H9 (cell line): ENCODE measurements at regions not wholly inside any gene's neighbourhood (a gene's known extent, or its start where the extent isn't known, plus 50 kb on each side); places are given as distances from the start of the nearest gene placed in this dataset.

Experiments
- DNase-seq: peaks from one replicate; pipeline ENCODE4 v3.0.0-alpha.2; 2017
- H2AFZ ChIP-seq: one replicate; pipeline ENCODE4 v1.6.1; 2013; ENCODE audit warnings: mild to moderate bottlenecking, low read length, control low read depth, moderate library complexity
- H2AK5ac ChIP-seq: 2 replicates; pipeline ENCODE4 v1.6.1; 2013; ENCODE audit warnings: low read length, control low read depth, mixed read lengths; ENCODE audit not compliant: insufficient read length
- H2BK120ac ChIP-seq: one replicate; pipeline ENCODE4 v1.6.1; 2013; ENCODE audit warnings: low read depth, mild to moderate bottlenecking, low read length, control low read depth, inconsistent platforms; ENCODE audit not compliant: poor library complexity, severe bottlenecking
- H2BK12ac ChIP-seq: 2 replicates; pipeline ENCODE4 v1.6.1; 2013; ENCODE audit warnings: low read length, control low read depth, mixed read lengths, low read depth; ENCODE audit not compliant: insufficient read length
- H2BK15ac ChIP-seq: 2 replicates; pipeline ENCODE4 v1.6.1; 2013; ENCODE audit warnings: low read depth, low read length, control low read depth
- H2BK20ac ChIP-seq: one replicate; pipeline ENCODE4 v1.6.1; 2013; ENCODE audit warnings: low read depth, mild to moderate bottlenecking, low read length, control low read depth, inconsistent platforms; ENCODE audit not compliant: poor library complexity, severe bottlenecking
- H2BK5ac ChIP-seq: 2 replicates; pipeline ENCODE4 v1.6.1; 2013; ENCODE audit warnings: low read length, control low read depth, mixed read lengths; ENCODE audit not compliant: insufficient read length
- H3K14ac ChIP-seq: 2 replicates; pipeline ENCODE4 v1.6.1; 2013; ENCODE audit warnings: low read length, control low read depth; ENCODE audit not compliant: insufficient read depth
- H3K18ac ChIP-seq: 2 replicates; pipeline ENCODE4 v1.6.1; 2013; ENCODE audit warnings: low read depth, mild to moderate bottlenecking, mixed read lengths, low read length, control low read depth; ENCODE audit not compliant: insufficient read length
- H3K23ac ChIP-seq: 2 replicates; pipeline ENCODE4 v1.6.1; 2013; ENCODE audit warnings: low read length, control low read depth, mixed read lengths, low read depth; ENCODE audit not compliant: insufficient read length
- H3K23me2 ChIP-seq: 2 replicates; pipeline ENCODE4 v1.6.1; 2013; ENCODE audit warnings: low read depth, mild to moderate bottlenecking, mixed read lengths, low read length, control low read depth; ENCODE audit not compliant: insufficient read length, poor library complexity, severe bottlenecking
- H3K27ac ChIP-seq: 2 replicates; pipeline ENCODE4 v1.5.1; 2013; ENCODE audit warnings: low read length, control low read depth, mixed read lengths, low read depth; ENCODE audit not compliant: insufficient read length
- H3K27me3 ChIP-seq: 2 replicates; pipeline ENCODE4 v1.6.1; 2013; ENCODE audit warnings: low read length, control low read depth, inconsistent platforms; ENCODE audit not compliant: insufficient read depth
- H3K4ac ChIP-seq: 2 replicates; pipeline ENCODE4 v1.6.1; 2013; ENCODE audit warnings: low read depth, mild to moderate bottlenecking, control low read depth, inconsistent platforms, low read length, moderate library complexity
- H3K4me1 ChIP-seq: 2 replicates; pipeline ENCODE4 v1.6.1; 2013; ENCODE audit warnings: low read length, control low read depth, inconsistent platforms; ENCODE audit not compliant: insufficient read depth
- H3K4me2 ChIP-seq: 2 replicates; pipeline ENCODE4 v1.6.1; 2013; ENCODE audit warnings: low read length, control low read depth, mixed read lengths; ENCODE audit not compliant: insufficient read length, insufficient read depth
- H3K56ac ChIP-seq: 2 replicates; pipeline ENCODE4 v1.6.1; 2013; ENCODE audit warnings: low read depth, mild to moderate bottlenecking, mixed read lengths, low read length, control low read depth; ENCODE audit not compliant: insufficient read length
- H3K79me1 ChIP-seq: 2 replicates; pipeline ENCODE4 v1.6.1; 2013; ENCODE audit warnings: low read depth, mild to moderate bottlenecking, moderate library complexity, low read length, control low read depth, inconsistent platforms; ENCODE audit not compliant: insufficient read depth, poor library complexity, severe bottlenecking
- H3K79me2 ChIP-seq: 2 replicates; pipeline ENCODE4 v1.6.1; 2013; ENCODE audit warnings: low read length, control low read depth, inconsistent platforms; ENCODE audit not compliant: insufficient read depth
- H3K9ac ChIP-seq: 2 replicates; pipeline ENCODE4 v1.6.1; 2013; ENCODE audit warnings: low read length, control low read depth, mixed read lengths; ENCODE audit not compliant: insufficient read length; ENCODE audit errors: extremely low read depth
- H3K9me3 ChIP-seq: one replicate; pipeline ENCODE4 v1.6.1; 2013; ENCODE audit warnings: low read depth, low read length, inconsistent platforms; ENCODE audit not compliant: control insufficient read depth
- H3T11ph ChIP-seq: one replicate; pipeline ENCODE4 v1.6.1; 2013; ENCODE audit warnings: mild to moderate bottlenecking, low read length, control low read depth, inconsistent platforms
- H4K20me1 ChIP-seq: one replicate; pipeline ENCODE4 v1.6.1; 2013; ENCODE audit not compliant: control insufficient read depth, insufficient read length, insufficient read depth
- H4K5ac ChIP-seq: 2 replicates; pipeline ENCODE4 v1.6.1; 2013; ENCODE audit warnings: low read depth, mild to moderate bottlenecking, mixed read lengths, low read length, control low read depth; ENCODE audit not compliant: insufficient read length
- H4K8ac ChIP-seq: replicated peaks from 2 replicates; pipeline ENCODE4 v1.6.1; 2013; ENCODE audit warnings: low read length, control low read depth, mixed read lengths, low read depth; ENCODE audit not compliant: insufficient read length
- H4K91ac ChIP-seq: 2 replicates; pipeline ENCODE4 v1.6.1; 2013; ENCODE audit warnings: low read depth, mild to moderate bottlenecking, moderate library complexity, mixed read lengths, low read length, control low read depth; ENCODE audit not compliant: insufficient read length
- H3K27ac Mint-ChIP-seq, 3 experiments: 2 replicates in 2 of 3; 3 replicates in 1 of 3; pipeline ENCODE4 v1.8.0; 2020 to 2021; ENCODE audit warnings: mixed read lengths in 3 of 3, mild to moderate bottlenecking in 1 of 3, moderate library complexity in 1 of 3
- H3K27me3 Mint-ChIP-seq: 2 replicates; pipeline ENCODE4 v1.8.0; 2021; ENCODE audit warnings: low read depth, mild to moderate bottlenecking, moderate library complexity, mixed read lengths
- H3K36me3 Mint-ChIP-seq, 3 experiments: 2 replicates in 2 of 3; 3 replicates in 1 of 3; pipeline ENCODE4 v1.8.0; 2020 to 2021; ENCODE audit warnings: low read depth in 3 of 3, mixed read lengths in 3 of 3; ENCODE audit not compliant: insufficient read depth in 1 of 3
- H3K4me1 Mint-ChIP-seq, 2 experiments: 2 replicates each; pipeline ENCODE4 v1.8.0; 2020; ENCODE audit warnings: mixed read lengths in 2 of 2
- H3K4me3 Mint-ChIP-seq, 2 experiments: 2 replicates in 1 of 2; 3 replicates in 1 of 2; pipeline ENCODE4 v1.8.0; 2020 to 2021; ENCODE audit warnings: mild to moderate bottlenecking in 2 of 2, mixed read lengths in 2 of 2, moderate library complexity in 1 of 2
- H3K9me3 Mint-ChIP-seq, 2 experiments: 2 replicates in 1 of 2; 3 replicates in 1 of 2; pipeline ENCODE4 v1.8.0; 2020; ENCODE audit warnings: mild to moderate bottlenecking in 2 of 2, mixed read lengths in 2 of 2, moderate library complexity in 1 of 2
- CTCF ChIP-seq: fragments of 200-600 bp; sonication (generic); conservative IDR thresholded peaks from 3 replicates; pipeline ENCODE4 v1.8.0; 2021; ENCODE audit warnings: antibody characterized with exemption, mild to moderate bottlenecking
- WGBS: extraction: QIAGEN DNeasy Blood & Tissue Kit; methylation state at CpG from one replicate; pipeline ENCODE4 v1.1.7; 2013; ENCODE audit warnings: missing lambda C conversion rate, low lambda C conversion rate, mixed read lengths; ENCODE audit not compliant: insufficient read length; ENCODE audit errors: extremely low coverage; 5-methylcytosine and 5-hydroxymethylcytosine counted together

GRCh38 chr22:22158207-22158816 is 86.3 kb upstream of the VPREB1 start:
- Histone ChIP-seq H3K79me1 (no peaks in the 10 kb centered on the region), H2BK120ac (no peak overlapping the region), H2AK5ac (no peak overlapping the region), H4K8ac (no peak overlapping the region), H3K56ac (no peak overlapping the region), H2BK12ac (no peak overlapping the region), H3K23me2 (no peaks in the 10 kb centered on the region), H3K9ac (no peak overlapping the region), H3K4me1 (no peaks in the 10 kb centered on the region), H3K9me3 (no peaks in the 10 kb centered on the region), H2BK5ac (no peak overlapping the region), H3K18ac (no peak overlapping the region), H3K4ac (no peak overlapping the region), H3K27me3 (peaks cover 64% of the 10 kb centered on the region), H4K20me1 (no peaks in the 10 kb centered on the region), H3K4me2 (no peak overlapping the region), H3K27ac (no peak overlapping the region), H2BK20ac (no peak overlapping the region), H2BK15ac (no peak overlapping the region), H2AFZ (no peak overlapping the region), H4K91ac (no peak overlapping the region), H3T11ph (no peak overlapping the region), H3K79me2 (no peaks in the 10 kb centered on the region), H4K5ac (no peak overlapping the region), H3K23ac (no peak overlapping the region), H3K14ac (no peak overlapping the region)
- TF ChIP-seq CTCF, result no peak
- peaks cover 97% of the 10 kb centered on the region for H3K27me3 Mint-ChIP-seq
- no peak for DNase-seq
- H3K9me3 Mint-ChIP-seq, result peaks cover 3 to 4% of the 10 kb centered on the region in 2 experiments; a peak in 3 of 5 replicates
- no peak overlapping the region for H3K27ac Mint-ChIP-seq
- no peak overlapping the region for H3K4me3 Mint-ChIP-seq
- no peaks in the 10 kb centered on the region for H3K4me1 Mint-ChIP-seq
- WGBS, result no CpG with 5 or more reads among the region's 4 CpGs
- H3K36me3 Mint-ChIP-seq, result no peaks in the 10 kb centered on the region; a peak in 1 of 7 replicates
